GM11168 (cell line): ENCODE measurements at regions not wholly inside any gene's neighbourhood (a gene's known extent, or its start where the extent isn't known, plus 50 kb on each side); places are given as distances from the start of the nearest gene placed in this dataset.

Experiments
- in situ Hi-C: fragments of 300-500 bp; cut with MboI; formaldehyde crosslinking; loops from one replicate; pipeline ENCODE4 v1.12.0; 2022; ENCODE audit warnings: low sequenced_read_pairs; ENCODE audit not compliant: unreplicated experiment

- in situ Hi-C loops: no loop called here
Observed at GRCh38 chr5:67372887-67373286, 176.3 kb upstream of the CD180 start.

DNA sequence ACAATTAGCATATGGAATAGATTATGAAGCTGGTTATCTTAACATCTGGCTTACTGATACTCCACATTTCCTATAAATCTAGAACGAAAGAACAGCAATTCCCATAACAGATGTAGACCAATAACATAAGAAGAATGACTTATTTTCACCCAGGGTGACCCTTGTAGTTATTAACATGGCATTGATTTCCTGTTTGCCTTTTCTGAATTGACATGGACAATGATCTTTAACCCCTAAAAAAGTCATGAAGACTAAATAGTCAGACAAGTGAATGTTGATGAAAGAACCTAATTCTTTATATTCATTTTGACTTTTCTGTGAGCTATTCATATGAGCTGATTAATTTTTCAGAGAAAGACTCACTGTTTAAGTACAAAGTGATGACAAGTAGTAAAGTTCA is 175.3 kb upstream of the CD180 start:
- in situ Hi-C loops: no loop called here

GRCh38 chr5:67366691-67367395 is 170.2 kb upstream of the CD180 start:
- in situ Hi-C loops: no loop called here

DNA sequence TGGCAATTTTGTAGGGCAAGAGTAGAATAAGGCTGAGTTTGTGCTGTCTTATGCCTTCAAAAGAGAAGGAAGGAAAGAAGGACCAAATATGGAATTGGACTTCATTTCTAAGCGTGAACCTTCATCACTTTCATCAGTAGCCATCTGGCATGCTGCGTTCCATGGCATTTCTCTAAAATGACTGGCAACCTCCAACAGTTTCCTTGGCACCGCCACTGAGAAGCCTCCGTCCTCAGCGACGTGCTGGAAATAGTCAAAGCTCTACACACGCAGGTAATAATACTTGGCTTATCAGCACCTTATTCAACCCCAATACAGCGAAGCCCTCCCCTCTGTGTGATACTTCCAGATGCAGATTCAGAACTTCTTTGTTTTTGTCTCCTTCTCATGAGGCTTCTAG is 169.7 kb upstream of the CD180 start:
- in situ Hi-C loops: no loop called here

- in situ Hi-C loops: no loop called here
Observed at GRCh38 chr5:67364381-67364970, 167.9 kb upstream of the CD180 start.

GRCh38 chr5:67363963-67364362 is 167.4 kb upstream of the CD180 start:
- in situ Hi-C loops: no loop called here

DNA sequence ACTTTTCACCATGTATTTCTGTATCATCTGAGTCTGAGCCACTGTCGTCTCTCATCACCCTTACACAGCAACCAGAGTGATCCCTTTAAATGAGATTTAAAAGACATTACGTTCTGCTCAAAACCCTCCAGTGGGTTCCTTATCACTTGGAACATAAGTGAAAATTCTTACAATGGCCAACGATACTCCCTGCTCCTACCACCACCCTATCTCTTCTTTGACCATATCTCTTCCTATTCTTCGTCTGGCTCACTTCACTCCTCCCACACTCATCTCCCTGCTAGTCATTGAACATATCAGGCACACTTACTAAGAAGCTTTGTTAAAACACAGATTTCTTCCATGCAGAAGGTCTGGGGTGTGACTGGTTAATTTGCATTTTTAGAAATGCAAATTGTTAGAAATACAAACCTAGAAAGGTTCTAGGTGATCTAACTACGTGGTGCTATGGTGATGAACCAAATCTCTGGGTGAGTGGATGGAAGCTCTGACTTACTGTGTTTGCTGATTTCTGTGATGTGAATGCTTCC is 166.6 kb upstream of the CD180 start:
- in situ Hi-C loops: no loop called here

DNA sequence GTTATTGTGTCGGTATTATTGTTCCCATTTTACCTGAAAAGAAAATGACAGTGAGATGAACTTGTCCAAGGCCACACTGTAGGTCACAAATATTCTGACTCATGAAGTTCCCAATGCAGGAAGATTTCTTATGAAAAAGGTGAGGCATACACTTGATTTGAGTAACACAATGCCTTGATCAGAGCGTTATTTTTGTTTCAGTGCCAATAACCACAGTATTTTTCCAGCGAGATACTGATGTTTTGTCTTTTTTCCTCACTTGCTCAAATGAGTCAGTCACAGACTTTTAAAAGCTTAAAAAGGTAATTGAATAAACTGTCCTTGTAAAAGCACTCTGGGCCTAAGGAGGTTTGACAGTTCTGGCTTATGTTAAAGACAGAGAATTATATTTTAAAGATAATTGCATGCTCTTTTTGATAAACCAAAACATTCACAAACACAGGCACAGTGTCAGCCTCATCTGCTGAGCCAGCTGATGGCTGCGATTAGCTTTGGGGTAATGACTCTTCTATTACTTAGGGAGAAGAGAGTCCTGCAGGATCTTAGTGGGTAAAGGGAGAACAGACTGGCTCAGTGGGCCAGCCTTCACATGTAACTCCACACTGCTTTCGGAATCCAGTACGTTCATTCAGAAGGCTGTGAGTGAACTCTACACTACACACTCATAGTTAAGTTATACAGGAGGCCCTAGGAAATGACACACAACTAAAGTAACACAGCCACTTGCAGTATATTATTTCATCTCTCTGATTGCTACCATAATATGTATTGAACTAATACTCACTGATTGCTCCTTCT is 165.5 kb upstream of the CD180 start:
- in situ Hi-C loops: no loop called here

DNA sequence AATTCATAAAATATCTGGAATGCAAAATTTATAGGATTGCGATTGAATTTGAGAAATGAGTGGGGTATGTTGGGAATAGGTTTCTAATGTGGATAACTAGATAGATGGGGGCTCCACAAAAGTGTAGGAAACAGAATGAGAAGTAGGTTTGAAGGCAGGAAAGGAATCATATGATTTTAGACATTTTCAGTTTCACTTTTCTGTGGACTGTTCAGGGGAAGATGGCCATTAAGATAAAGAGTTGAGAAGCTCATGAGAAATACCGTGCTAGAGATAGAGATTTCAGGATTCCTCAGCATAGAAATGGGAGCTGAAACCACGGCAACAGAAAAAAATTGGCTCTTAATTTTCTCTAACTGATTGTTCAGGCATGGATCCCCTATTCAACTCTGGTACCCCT is 163.4 kb upstream of the CD180 start:
- in situ Hi-C loops: no loop called here

DNA sequence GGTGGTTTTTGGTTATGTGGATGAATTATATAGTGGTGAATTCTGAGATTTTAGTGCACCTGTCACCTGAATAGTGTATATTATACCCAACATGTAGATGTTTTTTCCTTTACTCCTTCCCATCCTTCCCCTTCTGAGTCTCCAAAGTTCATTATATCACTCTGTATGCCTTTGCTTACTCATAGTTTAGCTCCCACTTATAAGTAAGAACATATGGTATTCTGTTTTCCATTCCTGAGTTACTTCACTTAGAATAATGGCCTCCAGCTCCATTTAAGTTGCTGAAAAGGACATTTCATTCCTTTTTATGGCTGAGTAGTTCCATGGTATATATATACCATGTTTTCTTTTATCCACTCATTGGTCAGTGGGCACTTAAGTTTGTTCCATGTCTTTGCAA is 161.6 kb upstream of the CD180 start:
- in situ Hi-C loops: no loop called here

GRCh38 chr5:67355120-67355713 is 158.6 kb upstream of the CD180 start:
- in situ Hi-C loops: no loop called here

GRCh38 chr5:67353500-67354450 is 157.2 kb upstream of the CD180 start:
- in situ Hi-C loops: no loop called here

- in situ Hi-C loops: no loop called here
Observed at GRCh38 chr5:67350618-67351201, 154.1 kb upstream of the CD180 start.

DNA sequence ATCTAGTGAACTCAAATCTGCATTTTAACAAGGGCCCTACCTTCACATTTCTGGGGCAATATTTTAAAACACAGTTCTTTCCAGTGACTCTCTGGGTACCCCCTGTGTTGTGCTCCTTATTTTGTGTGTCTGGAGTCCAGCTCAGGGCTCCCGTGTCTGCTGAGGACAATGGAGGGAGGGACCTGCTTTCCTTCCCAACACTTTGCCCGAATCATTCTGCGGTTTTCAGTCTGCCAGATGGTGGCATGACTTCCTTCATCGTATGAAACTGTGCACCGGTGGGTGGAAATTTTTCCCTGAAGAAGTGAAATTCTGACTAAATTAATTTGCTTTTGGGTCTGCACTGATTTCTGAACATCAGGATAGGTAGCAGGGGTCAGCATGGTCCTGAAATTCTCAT is 153.6 kb upstream of the CD180 start:
- in situ Hi-C loops: no loop called here

DNA sequence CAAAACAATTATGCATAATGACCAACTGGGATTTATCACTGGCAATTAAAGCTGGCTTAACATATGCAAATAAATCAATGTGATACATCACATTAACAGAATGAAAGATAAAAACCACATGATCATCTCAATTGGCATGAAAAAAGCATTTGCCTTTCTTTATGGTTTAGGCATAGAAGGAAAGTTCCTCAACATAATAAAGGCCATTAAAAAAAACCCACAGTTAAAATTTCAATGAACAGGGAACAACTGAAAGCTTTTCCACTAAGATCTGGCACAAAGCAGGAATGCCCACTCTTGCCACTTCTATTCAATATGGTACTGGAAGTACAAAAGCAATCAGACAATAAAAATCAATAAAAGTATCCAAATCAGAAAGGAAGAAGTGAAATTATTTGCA is 151.2 kb upstream of the CD180 start:
- in situ Hi-C loops: no loop called here

DNA sequence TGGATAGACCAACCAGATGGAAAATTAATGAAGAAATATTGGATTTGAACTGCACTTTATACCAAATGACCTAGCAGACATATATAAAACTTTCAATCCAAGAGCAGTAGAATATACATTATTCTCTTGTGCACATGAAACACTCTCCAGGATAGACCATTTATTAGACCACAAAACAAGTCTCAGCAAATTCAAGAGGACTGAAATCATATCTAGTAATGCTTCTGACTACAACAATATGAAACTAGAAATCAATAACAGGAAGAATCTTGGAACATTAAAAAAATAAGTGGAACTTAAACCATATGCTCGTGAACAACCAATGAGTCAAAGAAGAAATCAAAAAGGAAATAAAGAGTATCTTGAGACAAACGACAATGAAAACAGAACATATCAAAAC is 150.0 kb upstream of the CD180 start:
- in situ Hi-C loops: no loop called here

DNA sequence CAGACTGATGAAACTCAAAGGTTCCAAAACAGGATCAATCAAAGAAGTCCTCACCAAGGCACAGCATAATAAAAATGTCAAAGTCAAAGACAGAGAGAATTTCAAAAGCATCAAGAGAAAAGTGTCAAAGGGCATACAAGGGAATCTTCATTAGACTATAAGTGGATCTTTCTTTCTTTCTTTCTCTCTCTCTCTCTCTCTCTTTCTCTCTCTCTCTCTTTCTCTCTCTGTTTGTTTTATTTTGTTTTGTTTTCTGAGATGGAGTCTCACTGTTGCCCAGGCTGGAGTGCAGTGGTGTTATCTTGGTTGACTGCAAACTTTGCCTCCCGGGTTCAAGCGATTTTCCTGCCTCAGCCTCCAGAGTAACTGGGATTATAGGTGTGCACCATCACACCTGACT is 148.3 kb upstream of the CD180 start:
- in situ Hi-C loops: no loop called here

GRCh38 chr5:67343835-67344234 is 147.2 kb upstream of the CD180 start:
- in situ Hi-C loops: no loop called here

GRCh38 chr5:67341478-67341877 is 144.9 kb upstream of the CD180 start:
- in situ Hi-C loops: no loop called here
